HL-60/S4 treated with retinoic acid at 250 ng/mL for 4 days and 3 days (cell line): ENCODE measurements at regions not wholly inside any gene's neighbourhood (a gene's known extent, or its start where the extent isn't known, plus 50 kb on each side); places are given as distances from the start of the nearest gene placed in this dataset.

Experiments
- in situ Hi-C: fragments of 300-500 bp; cut with MboI; formaldehyde crosslinking; loops from 2 replicates; pipeline ENCODE4 v1.7.0; 2022; ENCODE audit warnings: low sequenced_read_pairs

DNA sequence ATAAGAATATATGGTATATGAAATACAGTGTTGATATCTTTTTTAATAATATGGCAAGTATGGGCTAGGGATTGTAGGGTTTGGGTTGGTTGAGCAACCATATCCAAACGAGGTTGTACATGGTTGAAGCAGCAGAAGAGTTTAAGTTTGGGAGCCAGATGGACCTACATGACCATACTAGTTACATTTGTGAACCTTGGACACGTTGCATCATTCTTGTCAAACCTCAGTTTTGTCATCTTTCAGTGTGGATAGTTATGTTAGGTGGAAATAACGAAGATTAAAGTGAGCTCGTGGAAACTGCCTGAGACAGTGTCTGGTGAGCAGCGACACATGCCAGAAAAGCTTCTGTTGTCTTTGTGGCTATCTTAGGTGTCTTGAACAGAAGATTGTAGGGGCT lies 307.1 kb upstream of the KIRREL3 start:
- in situ Hi-C loops, result no loop called here

DNA sequence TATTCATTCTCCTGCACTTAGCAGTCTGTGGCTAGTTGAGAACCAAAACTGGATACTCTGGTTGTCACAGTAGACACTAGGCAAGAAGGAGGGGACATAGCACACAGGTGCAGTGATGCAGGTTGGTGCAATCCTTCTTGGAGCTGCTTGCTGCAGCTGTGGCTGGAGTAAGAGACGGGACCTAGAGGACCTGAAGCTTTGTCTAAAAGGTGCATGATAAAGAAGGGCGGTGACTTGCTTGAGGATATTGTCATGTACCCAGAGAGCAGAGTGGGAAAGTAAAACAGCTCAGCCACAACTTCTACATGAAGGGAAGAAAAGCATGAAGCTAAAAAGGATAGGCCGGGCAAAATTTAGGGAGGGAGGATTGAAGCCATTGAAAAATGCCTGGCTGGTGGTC lies 304.1 kb upstream of the KIRREL3 start:
- in situ Hi-C loops, result no loop called here

DNA sequence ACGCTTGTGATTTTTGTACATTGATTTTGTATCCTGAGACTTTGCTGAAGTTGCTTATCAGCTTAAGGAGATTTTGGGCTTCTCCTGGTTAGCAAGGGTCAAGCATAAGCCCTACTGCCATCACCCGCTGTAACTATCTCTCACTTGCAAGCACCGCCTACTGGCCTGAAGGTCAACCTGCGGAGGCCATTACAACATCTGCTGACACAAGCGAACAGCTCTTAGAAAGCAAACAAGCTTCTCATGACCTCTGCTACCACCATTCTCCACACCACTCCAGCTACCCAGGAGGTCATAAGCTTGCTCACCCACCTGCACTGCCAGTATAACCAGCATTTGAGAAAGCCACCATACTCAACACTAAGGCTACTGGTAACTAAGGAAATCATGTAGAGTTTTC lies 288.4 kb upstream of the KIRREL3 start:
- in situ Hi-C loops, result no loop called here

DNA sequence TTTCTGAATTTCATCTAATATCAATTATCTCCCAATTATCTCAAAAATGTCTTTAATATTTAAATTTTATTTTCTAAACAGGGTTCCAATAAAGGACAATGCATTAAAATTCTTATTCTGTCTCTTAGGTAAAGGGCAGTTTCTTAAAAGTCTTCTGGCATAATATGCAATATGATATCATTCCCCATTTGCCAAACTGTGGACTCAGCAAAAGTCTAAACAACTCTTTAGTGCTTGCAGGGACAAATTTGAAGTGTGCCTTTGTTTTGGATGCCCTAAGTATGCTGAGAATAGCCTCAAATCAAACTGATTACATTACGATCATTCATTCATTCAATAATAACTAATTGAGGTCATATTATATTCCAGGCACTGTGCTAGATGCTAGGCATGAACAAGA lies 281.0 kb upstream of the KIRREL3 start:
- in situ Hi-C loops, result no loop called here

DNA sequence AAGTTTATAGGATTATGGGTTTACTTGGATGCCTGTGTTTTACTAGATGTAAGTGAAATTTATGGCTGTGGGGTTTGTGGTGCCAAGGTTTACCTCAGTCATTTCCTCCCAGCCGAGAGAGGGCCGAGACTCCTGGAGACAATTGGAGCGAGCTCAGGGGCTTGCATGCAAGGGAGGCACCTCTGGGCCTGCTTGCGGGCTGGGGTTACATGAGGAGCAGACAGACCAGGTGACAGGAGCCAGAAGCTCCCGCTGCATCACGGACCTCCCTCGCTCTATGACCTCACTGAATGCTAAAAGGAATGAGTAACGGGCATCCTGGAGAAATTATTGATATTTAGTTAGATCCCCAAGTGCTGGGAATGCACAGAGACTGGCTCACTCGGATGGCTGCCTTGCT lies 275.2 kb upstream of the KIRREL3 start:
- in situ Hi-C loops, result no loop called here

DNA sequence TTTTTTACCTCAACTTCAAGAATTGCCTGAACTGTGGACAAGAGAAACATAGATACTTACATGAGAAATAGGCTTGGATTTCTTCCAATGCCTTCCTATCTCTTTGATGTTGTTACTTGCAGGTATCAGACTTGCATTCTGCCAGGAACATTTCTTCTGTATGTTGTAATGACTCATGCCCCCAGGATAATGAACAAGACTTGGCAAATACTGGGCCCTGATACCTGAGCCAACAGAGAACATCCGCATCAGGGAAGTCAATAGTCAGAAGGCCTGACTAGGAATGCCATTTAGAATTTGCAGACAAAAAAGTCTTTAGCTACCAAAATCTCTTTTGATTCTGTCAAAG lies 273.7 kb upstream of the KIRREL3 start:
- in situ Hi-C loops, result no loop called here

DNA sequence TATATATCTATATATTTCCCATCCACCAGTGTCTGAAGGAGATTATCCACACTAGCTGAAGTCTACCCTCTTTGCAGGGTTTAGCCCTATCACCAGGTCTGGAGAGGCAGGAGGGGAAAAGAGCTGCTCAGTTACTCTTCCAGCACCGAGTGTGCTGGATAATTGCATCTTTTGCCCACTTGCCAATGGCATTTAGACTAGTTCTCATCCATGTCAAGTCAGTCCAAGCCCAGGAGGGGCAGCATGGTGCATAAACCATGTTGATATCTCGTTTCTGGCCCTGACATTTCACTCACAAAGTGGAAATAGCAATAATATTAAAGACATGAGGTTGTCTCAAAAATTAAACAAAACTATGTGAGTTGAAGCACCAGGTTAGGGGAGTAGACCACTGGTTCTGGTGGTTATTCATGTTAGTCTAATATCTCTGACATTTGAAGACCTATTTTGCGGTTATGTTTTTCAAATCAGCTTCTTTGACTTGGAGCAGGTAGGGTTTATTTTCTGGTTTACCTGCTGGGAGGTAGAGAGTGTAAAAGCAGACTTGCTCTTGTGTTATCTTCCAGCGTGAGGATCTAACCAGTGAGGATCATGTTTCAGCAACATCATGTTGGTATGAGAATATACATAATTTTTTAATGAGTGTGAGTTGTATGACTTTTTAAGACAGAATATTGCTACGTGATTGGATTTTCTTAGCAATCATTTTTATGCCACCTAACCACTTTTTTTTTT lies 273.2 kb upstream of the KIRREL3 start:
- in situ Hi-C loops, result no loop called here

DNA sequence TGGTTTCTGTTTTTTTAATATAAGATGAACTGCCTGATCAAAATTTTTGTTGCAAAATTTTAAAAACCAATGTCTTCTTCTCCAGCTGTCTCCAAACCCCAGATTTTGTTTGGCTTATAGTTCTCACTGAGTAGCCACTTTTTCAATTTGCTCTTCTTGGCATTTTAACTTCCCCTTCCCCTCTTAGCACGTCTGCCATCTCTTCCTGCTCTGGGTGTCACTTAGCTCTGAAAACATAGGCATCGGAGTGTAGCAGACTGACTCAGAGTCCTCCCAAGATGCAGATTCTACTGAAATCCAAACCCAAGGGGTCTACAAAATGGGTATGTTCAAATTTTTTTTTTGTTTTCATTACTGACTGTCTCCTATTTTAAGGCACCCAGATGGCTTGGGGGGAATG lies 270.3 kb upstream of the KIRREL3 start:
- in situ Hi-C loops, result no loop called here

DNA sequence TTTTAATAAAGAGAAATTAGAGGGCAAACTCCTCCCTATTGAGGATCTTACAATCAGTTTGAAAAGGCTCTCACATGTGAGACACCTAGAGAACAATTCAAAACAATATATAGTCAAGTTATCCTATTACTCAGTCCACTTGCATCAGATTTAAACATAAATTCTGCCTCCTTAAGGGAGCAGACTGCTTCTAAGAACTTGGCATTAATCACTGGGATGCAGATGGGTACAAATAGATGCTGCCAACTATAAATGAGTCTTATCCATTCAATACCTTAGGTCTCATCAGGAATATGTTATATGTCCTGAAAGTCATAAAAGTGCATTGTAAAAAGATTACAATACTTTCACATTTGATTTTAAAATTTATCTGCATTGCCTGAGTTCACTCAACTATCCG lies 269.3 kb upstream of the KIRREL3 start:
- in situ Hi-C loops, result no loop called here

DNA sequence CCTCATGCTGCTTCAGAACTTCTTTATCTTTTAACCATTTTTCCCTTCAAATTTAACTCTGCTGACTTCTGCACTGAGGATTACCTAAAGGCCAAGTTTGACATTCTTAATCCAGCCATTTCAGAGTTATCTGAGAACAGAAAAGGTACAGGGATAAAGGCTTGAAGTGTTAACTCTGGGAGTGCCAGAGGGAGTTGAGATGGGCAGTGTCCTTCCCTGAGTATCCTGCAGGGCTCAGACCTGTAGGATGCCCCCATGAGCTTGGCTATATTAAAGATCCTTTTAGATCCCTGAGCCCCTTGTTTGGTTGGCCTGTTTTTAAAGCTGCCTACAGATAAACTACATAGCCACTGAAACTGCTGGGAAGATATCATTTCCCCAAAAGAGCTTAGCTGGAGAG lies 268.4 kb upstream of the KIRREL3 start:
- in situ Hi-C loops, result no loop called here

DNA sequence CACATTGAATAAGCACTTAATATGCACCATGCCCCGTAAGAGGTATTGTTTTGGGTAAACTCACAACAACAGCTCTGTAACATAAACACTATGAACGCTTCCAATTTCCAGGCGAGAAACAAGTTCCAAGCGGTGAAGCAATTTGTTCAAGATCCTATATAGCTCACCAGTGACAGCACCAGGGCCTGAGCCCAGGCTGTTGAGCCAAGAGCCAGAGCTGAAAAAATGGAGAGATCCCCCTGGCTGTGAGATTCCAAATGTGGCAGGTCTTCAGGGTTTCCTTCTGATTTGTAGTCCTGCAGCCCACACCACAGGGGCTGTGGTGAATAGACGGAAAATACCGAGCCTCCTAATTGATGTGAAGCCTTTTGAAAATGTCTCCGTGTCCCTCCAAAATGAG lies 268.0 kb upstream of the KIRREL3 start:
- in situ Hi-C loops, result no loop called here

DNA sequence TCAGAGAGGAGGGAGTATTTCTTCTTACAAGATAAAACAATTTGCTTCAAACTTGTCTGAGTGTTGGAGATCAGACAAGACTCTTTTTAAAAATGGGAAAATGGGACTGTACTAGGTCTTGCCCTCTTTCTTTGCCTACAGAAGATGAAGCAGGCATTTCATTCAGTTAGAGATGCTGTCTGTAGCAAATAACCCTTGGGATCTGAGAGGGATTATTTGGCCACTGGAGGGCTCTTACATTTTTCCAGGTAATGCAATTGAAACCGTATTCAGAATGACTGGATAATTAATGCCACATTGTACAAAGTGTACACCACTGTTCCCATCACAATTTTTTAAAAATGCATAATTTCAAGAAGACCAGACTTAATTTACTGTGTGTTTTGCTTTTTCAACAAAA lies 258.5 kb upstream of the KIRREL3 start:
- in situ Hi-C loops, result no loop called here

DNA sequence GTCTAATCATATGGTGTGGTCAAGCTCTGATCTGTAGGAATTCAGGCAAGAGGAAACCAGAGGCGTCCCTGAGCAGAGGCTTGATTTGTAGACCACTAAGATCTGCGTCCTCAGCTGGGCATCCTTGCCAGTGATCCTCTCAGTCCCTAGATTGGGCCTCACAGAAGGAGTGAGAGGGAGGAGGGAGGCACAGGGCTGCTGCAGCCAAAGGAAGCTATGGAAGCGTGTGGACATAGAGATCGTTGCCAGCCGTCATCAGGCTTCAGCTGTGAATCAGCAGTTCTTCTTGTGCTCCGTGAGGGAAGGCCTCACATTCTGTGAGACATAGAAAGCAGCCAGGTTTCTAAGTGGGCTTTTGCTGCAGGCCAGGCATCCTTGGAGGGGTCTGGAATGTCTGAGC lies 254.6 kb upstream of the KIRREL3 start:
- in situ Hi-C loops, result no loop called here

DNA sequence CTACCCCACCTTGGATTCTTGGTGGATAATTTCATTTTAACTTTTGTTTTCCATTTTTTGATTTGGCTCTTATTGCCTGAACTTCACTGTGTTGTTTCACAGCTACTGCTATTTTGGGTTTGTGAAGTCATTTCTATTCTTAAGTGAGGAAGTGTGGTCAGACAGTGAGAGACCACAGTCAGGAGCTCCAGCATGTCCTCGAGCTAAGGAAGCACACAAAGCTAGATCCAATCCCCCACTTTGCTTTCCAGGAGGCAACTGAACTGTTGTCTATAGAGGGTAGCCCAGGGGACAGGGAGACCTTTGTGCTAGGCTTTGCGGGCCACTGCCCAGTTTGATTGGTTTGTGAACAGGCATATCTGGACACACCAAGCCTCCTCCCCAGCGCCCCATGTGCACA lies 251.8 kb upstream of the KIRREL3 start:
- in situ Hi-C loops, result no loop called here

DNA sequence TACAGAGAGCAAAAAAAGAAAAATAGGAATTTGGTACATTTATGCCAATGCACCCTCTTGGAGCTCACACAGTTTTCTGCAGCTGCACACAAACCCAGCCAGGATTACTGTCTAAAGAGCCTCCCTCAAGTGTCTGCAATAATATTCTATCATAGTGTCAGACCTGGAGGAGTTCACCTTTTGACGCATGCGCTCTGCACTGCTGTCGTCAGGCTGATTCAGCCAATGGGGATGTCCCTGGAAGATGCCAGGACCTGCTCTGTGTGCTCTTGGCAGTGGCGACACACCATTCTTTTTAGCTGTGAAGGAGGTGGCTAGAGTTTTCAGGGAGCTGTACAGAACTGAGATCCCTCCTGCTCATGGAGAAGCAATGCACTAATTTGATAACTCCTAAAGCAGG lies 249.0 kb upstream of the KIRREL3 start:
- in situ Hi-C loops, result no loop called here

DNA sequence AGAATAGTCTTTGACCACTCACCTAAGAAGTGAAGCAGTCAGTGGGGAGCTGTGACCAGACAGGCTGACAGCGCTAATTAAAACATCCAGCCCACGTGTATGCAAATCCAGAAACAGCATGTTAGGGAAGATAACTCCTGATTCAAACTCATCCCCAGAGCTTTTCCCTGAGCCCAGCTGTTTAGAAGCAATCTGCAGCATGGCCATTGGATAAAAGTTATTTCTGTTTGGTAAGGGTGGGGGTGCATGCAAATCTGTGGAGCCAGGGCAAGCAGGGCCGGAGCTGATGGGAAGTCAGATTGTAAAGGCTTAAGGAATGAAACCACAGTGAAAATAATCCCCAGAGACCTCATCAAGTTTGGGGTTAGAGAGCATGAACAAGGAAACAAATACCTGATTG lies 247.9 kb upstream of the KIRREL3 start:
- in situ Hi-C loops, result no loop called here

DNA sequence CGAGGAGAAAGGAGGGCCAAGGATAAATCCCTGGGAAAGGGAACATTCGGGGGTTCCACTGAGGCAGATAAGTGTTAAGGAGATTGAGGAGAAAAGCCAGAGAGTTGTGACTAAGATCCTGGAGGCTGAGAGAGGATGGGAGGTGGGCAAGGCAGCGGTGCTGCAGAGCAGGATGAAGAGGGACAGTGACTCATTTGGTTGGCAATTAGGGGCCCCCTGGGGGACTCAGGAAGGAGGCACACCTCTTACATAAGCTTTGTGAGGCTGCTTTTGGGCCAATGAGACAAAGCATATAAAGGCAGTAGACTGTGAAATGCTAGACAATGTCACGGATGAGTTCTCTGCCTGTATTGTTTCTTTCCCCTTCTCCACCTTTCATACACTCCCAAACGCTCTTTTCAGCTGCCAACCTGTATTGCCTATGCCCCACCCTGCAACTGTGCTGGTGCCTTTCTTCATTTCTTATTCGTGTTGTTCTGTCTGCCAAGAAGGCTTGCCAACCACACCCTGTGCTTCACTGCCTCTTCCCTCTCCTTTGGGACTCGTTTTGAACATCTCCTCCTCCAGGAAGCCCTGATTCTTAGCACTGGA lies 246.8 kb upstream of the KIRREL3 start:
- in situ Hi-C loops, result no loop called here

DNA sequence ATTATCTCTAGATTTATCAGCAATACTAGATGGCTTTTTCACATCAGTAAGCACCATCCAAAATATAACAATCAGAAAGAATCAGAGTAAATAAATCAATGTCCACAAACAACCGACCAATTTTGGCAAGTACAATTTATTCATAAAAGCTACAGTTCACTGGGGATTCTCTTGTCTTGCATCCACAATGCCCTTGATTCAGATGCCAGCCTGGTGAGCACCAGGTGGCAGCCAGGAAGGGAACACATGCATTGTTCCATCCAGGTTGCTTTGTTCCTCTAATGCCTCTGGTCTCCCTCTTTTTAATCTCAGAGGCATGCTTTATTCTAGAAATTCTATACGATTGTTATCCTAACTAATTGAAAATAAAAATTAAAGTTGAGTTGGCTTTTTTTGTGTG lies 242.1 kb upstream of the KIRREL3 start:
- in situ Hi-C loops, result no loop called here

DNA sequence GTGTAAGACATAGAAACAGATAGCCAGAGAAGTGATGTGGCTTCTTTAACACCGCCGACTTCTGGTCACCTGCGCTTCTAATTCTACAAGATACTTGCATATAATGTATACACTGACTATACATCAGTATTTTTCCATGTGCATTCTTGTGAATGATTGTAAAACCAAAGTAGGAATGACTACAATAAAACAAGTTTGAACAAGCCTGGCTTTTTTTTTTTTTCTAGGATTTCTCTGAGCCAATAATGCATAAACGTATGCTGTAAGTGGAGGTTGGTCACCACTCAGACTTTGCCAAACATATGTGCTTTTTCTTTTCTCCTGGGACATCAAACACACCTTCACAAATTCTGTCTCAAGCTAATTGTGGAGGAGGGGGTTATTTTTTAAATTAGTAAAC lies 237.8 kb upstream of the KIRREL3 start:
- in situ Hi-C loops, result no loop called here

DNA sequence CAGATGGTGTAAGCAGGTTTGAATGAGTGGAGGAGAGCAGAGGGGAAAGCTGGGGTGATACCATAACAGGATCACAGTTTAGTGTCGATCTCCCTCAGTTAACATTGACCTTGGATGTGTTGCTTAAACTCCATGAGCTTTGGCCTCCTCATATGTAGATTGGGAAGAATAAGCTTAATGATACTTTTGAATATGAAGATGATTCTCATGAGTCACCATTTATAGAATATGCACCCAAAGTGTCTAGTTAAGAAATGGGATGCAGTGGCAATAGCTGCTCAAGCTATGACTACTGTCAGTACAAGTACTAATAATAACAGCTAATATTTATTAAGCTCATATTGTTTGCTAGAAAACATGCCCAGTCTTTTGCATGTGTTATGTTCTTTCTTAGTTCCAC lies 236.2 kb upstream of the KIRREL3 start:
- in situ Hi-C loops, result no loop called here

DNA sequence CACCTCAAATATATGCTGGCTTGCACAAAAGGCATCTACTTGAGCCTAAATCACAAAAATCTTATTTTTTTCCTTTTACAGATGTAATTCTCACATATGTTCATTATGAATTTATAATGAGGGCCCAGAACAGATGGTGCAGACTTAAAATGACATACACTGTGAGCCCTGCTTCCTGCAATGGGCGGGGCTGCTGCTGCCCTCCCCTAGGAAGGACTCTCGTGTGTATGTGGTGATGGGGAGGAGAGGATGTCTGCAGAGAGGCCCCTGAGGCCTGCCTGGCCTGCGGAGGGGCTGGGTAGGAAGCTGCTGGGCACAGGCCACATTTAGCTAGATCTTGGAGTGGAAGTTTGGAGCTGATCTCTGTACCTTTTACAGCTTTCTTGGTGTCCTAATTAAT lies 233.4 kb upstream of the KIRREL3 start:
- in situ Hi-C loops, result no loop called here

DNA sequence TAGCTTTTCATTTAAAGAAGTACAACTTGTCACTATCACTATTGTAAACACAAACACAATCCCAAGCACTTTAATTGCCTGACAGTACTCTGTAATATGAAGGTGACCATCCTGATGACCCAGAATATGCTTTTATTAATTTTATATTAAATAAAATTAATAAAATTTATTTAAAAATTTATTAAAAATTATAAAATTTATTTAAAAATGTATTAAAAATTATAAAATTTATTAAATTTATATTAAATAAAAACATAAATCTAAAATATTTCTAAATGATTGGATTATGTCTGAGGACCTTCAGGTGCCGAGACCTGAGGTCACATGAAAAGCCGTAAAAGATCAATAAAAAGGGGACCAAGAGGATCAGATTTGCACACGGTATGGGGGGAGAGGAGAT lies 229.8 kb upstream of the KIRREL3 start:
- in situ Hi-C loops, result no loop called here

DNA sequence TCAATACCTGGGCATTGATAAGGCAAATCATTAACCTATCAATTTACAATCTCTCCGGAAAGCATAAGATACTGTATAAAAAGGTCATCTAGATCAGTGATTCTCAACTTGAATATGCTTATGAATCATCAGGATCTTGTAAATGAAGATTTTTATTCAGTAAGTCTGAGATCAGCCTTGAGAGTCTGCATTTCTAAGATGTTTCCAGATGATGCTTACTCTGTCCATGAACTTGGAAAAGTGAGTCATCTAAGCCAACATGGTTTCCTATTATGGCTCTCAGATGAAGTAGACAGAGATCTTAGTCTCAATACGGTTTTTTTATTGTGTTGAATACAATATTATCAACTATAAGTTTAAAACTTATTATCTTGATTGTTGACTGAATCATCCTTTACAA lies 226.4 kb upstream of the KIRREL3 start:
- in situ Hi-C loops, result no loop called here
